Liver (tissue), 8 donors: ENCODE measurements at regions not wholly inside any gene's neighbourhood (a gene's known extent, or its start where the extent isn't known, plus 50 kb on each side); places are given as distances from the start of the nearest gene placed in this dataset.

ENCODE experiments used
- DNase-seq: peaks from one replicate; pipeline ENCODE4 v3.0.0-alpha.2; 2017; ENCODE audit warnings: low spot score
- H3K27ac ChIP-seq, 2 donors: one replicate each; pipeline ENCODE4 v1.7.0; 2013; ENCODE audit warnings: inconsistent platforms in 2 of 2, low read length in 2 of 2, control low read depth in 1 of 2, low read depth in 1 of 2, mild to moderate bottlenecking in 1 of 2
- H3K27me3 ChIP-seq, 4 donors: one replicate each; pipeline versions ENCODE4 v1.6.1 to v1.7.0; 2013; ENCODE audit warnings: low read length in 3 of 4, inconsistent platforms in 1 of 4, mild to moderate bottlenecking in 1 of 4, moderate library complexity in 1 of 4; ENCODE audit not compliant: control insufficient read depth in 4 of 4, insufficient read depth in 4 of 4
- H3K36me3 ChIP-seq, 4 donors: one replicate each; pipeline versions ENCODE4 v1.6.1 to v1.7.0; 2013; ENCODE audit warnings: low read length in 3 of 4, mild to moderate bottlenecking in 3 of 4, low read depth in 1 of 4, moderate library complexity in 1 of 4; ENCODE audit not compliant: control insufficient read depth in 4 of 4, insufficient read depth in 3 of 4
- H3K4me1 ChIP-seq, 4 donors: one replicate each; pipeline versions ENCODE4 v1.6.1 to v1.7.0; 2013; ENCODE audit warnings: low read length in 3 of 4, mild to moderate bottlenecking in 3 of 4, moderate library complexity in 1 of 4; ENCODE audit not compliant: control insufficient read depth in 4 of 4, insufficient read depth in 4 of 4
- H3K4me3 ChIP-seq, 3 donors: one replicate each; pipeline versions ENCODE4 v1.6.1 to v1.7.0; 2013; ENCODE audit warnings: low read length in 3 of 3, control low read depth in 1 of 3, low read depth in 1 of 3, mild to moderate bottlenecking in 1 of 3
- H3K9ac ChIP-seq, 2 donors: one replicate each; pipeline ENCODE4 v1.7.0; 2013; ENCODE audit warnings: low read length in 2 of 2, mild to moderate bottlenecking in 2 of 2, moderate library complexity in 2 of 2, control low read depth in 1 of 2, low read depth in 1 of 2
- H3K9me3 ChIP-seq, 4 donors: one replicate each; pipeline versions ENCODE4 v1.6.1 to v1.7.0; 2013; ENCODE audit warnings: low read length in 3 of 4; ENCODE audit not compliant: control insufficient read depth in 4 of 4
- ATF3 ChIP-seq: IDR thresholded peaks from 2 replicates; pipeline ENCODE4 v1.6.1; 2016; ENCODE audit warnings: antibody characterized with exemption
- CTCF ChIP-seq: fragments of 150-350 bp; IDR thresholded peaks from 2 replicates; pipeline ENCODE4 v1.5.1; 2017; ENCODE audit warnings: improper control_type of control experiment, low read depth, low read length; ENCODE audit not compliant: missing input control
- FOXA1 ChIP-seq: IDR thresholded peaks from 2 replicates; pipeline ENCODE4 v1.6.1; 2016; ENCODE audit warnings: antibody characterized with exemption
- GABPA ChIP-seq, 2 donors: IDR thresholded peaks in 1 of 2; conservative IDR thresholded peaks in 1 of 2; 2 replicates each; pipeline ENCODE4 v1.6.1; 2016; ENCODE audit warnings: antibody characterized with exemption in 2 of 2, mild to moderate bottlenecking in 1 of 2, moderate library complexity in 1 of 2
- HNF4G ChIP-seq: IDR thresholded peaks from 2 replicates; pipeline ENCODE4 v1.6.1; 2016; ENCODE audit warnings: antibody characterized with exemption
- MAX ChIP-seq: IDR thresholded peaks from 2 replicates; pipeline ENCODE4 v1.6.1; 2016; ENCODE audit warnings: antibody characterized with exemption
- REST ChIP-seq: IDR thresholded peaks from 2 replicates; pipeline ENCODE4 v1.6.1; 2016; ENCODE audit warnings: antibody characterized with exemption, mild to moderate bottlenecking
- SP1 ChIP-seq: IDR thresholded peaks from 2 replicates; pipeline ENCODE4 v1.6.1; 2018; ENCODE audit warnings: antibody characterized with exemption, mild to moderate bottlenecking
- TAF1 ChIP-seq: conservative IDR thresholded peaks from 2 replicates; pipeline ENCODE4 v1.6.1; 2016; ENCODE audit warnings: antibody characterized with exemption, mild to moderate bottlenecking
- ZBTB33 ChIP-seq: IDR thresholded peaks from 2 replicates; pipeline ENCODE4 v1.6.1; 2016; ENCODE audit warnings: antibody characterized with exemption
- WGBS: extraction: QIAGEN DNeasy Blood & Tissue Kit; methylation state at CpG from one replicate; pipeline ENCODE4 v1.1.7; 2013; 5-methylcytosine and 5-hydroxymethylcytosine counted together
- donor health status: healthy.
- donor health status: healthy.
- donor health status: healthy.
- donor health status: healthy.
- donor health status: healthy.

GRCh38 chr10:33776419-33777070 is 442.1 kb upstream of the NRP1 start (continued):
- TF ChIP-seq CTCF (no peak), FOXA1 (no peak), ATF3 (no peak), ZBTB33 (no peak), GABPA (IDR thresholded peaks at IDR 0.05 in 1 of 2, conservative IDR thresholded peaks at IDR 0.05 in 1 of 2) (no peak)

- no peak for DNase-seq
- 88% methylated on average over 4 of the region's 4 CpGs for WGBS
- TF ChIP-seq MAX (no peak), ATF3 (no peak)
Observed at GRCh38 chr10:33774857-33775256, 440.4 kb upstream of the NRP1 start.

GRCh38 chr10:33773886-33774480 is 439.5 kb upstream of the NRP1 start:
- no peak for DNase-seq
- H3K4me3 ChIP-seq: no peak overlapping the region
- WGBS: 96% methylated on average over 21 of the region's 21 CpGs
- no peaks in the 10 kb centered on the region for H3K27me3 ChIP-seq
- TF ChIP-seq HNF4G: no peak
- TF ChIP-seq SP1: no peak
- no peak for TF ChIP-seq ZBTB33
- TF ChIP-seq REST: no peak
- TF ChIP-seq CTCF: no peak
- TF ChIP-seq TAF1: no peak
- H3K36me3 ChIP-seq: no peaks in the 10 kb centered on the region
- no peaks in the 10 kb centered on the region for H3K4me1 ChIP-seq
- H3K9ac ChIP-seq: no peak overlapping the region
- no peak overlapping the region for H3K27ac ChIP-seq
- H3K9me3 ChIP-seq: no peaks in the 10 kb centered on the region

More at GRCh38 chr10:33774857-33775256, 440.4 kb upstream of the NRP1 start:
- no peaks in the 10 kb centered on the region for H3K4me1 ChIP-seq
- H3K9me3 ChIP-seq: no peaks in the 10 kb centered on the region
- no peaks in the 10 kb centered on the region for H3K27me3 ChIP-seq
- no peak overlapping the region for H3K27ac ChIP-seq
- H3K36me3 ChIP-seq: no peaks in the 10 kb centered on the region
- H3K4me3 ChIP-seq: no peak overlapping the region
- H3K9ac ChIP-seq: no peak overlapping the region
